CD4-positive, CD25-positive, alpha-beta regulatory T cell (primary cell): ENCODE measurements at regions not wholly inside any gene's neighbourhood (a gene's known extent, or its start where the extent isn't known, plus 50 kb on each side); places are given as distances from the start of the nearest gene placed in this dataset.
A peak's percentile ranks its signal among the peaks of the same experiment; 100 is the strongest.

Experiments
- ATAC-seq, 2 donors: fragments of 150-1000 bp; cut with Tn5 transposase; one replicate each; pipeline ENCODE4 v1.10.0; 2021; ENCODE audit warnings: low read depth in 2 of 2, moderate number of reproducible peaks in 2 of 2, moderate library complexity in 1 of 2
- DNase-seq, 3 donors: peaks; one replicate each; pipeline versions ENCODE4 v3.0.0 to v3.0.0-alpha.2; 2012 to 2022; ENCODE audit warnings: mixed read lengths in 1 of 3
- H3K27ac ChIP-seq: one replicate; pipeline ENCODE4 v1.7.0; 2013; ENCODE audit warnings: mild to moderate bottlenecking, low read length; ENCODE audit not compliant: insufficient read depth, poor library complexity, severe bottlenecking
- H3K27me3 ChIP-seq: one replicate; pipeline ENCODE4 v1.7.0; 2013; ENCODE audit warnings: low read length; ENCODE audit not compliant: control insufficient read depth, insufficient read depth
- H3K36me3 ChIP-seq: one replicate; pipeline ENCODE4 v1.7.0; 2013; ENCODE audit warnings: mild to moderate bottlenecking, low read length, moderate library complexity; ENCODE audit not compliant: control insufficient read depth, insufficient read depth
- H3K4me1 ChIP-seq: 2 replicates; pipeline ENCODE4 v1.7.0; 2013; ENCODE audit warnings: mild to moderate bottlenecking, low read length; ENCODE audit not compliant: insufficient read depth, control insufficient read depth, poor library complexity, severe bottlenecking
- H3K4me3 ChIP-seq: one replicate; pipeline ENCODE4 v1.7.0; 2013; ENCODE audit warnings: low read depth, mild to moderate bottlenecking, low read length, moderate library complexity
- H3K9me3 ChIP-seq, 2 experiments: 1 replicate in 1 of 2; 2 replicates in 1 of 2; pipeline ENCODE4 v1.7.0; 2013; ENCODE audit warnings: low read length in 2 of 2, mild to moderate bottlenecking in 1 of 2, moderate library complexity in 1 of 2; ENCODE audit not compliant: control insufficient read depth in 2 of 2
- H3K27ac Mint-ChIP-seq, 3 donors: one replicate each; pipeline ENCODE4 v1.8.0; 2020 to 2022; ENCODE audit warnings: mild to moderate bottlenecking in 3 of 3, mixed read lengths in 3 of 3, moderate library complexity in 2 of 3
- H3K27me3 Mint-ChIP-seq: one replicate; pipeline ENCODE4 v1.8.0; 2022; ENCODE audit warnings: mild to moderate bottlenecking, mixed read lengths
- H3K36me3 Mint-ChIP-seq: one replicate; pipeline ENCODE4 v1.8.0; 2020; ENCODE audit warnings: mixed read lengths
- H3K4me1 Mint-ChIP-seq, 4 donors: one replicate each; pipeline ENCODE4 v1.8.0; 2020 to 2022; ENCODE audit warnings: mixed read lengths in 4 of 4, mild to moderate bottlenecking in 1 of 4
- H3K4me3 Mint-ChIP-seq, 4 donors: one replicate each; pipeline ENCODE4 v1.8.0; 2020 to 2022; ENCODE audit warnings: mild to moderate bottlenecking in 4 of 4, mixed read lengths in 4 of 4, moderate library complexity in 3 of 4
- H3K9me3 Mint-ChIP-seq, 7 donors: one replicate each; pipeline ENCODE4 v1.8.0; 2020 to 2022; ENCODE audit warnings: mixed read lengths in 7 of 7, mild to moderate bottlenecking in 3 of 7, moderate library complexity in 2 of 7

DNA sequence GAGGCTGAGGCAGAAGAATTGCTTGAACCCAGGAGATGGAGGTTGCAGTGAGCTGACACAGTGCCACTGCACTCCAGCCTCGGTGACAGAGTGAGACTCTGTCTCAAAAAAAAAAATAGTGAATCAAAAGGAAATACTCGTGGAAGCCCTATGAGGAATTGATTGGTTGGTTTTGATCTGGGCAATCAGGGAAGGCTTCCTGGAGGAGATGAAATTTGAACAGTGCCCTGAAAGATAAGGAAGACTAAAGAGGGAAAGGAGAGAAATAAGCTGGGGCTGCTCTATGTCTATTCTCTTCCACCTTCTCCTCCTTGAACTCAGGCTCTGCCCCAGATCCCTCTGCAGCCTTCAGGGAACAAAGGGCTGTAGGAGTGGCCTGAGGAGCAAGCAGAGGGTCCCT lies 54.1 kb downstream of the IRF2BPL start:
- H3K4me1 ChIP-seq = peaks cover 10% of the 10 kb centered on the region
- H3K4me1 Mint-ChIP-seq = peaks cover 5 to 22% (median 7%) of the 10 kb centered on the region in 4 donors
- no peak overlapping the region for H3K4me3 Mint-ChIP-seq
- DNase-seq = no peak
- no peak overlapping the region for H3K27ac ChIP-seq
- no peaks in the 10 kb centered on the region for H3K36me3 ChIP-seq
- no peak for ATAC-seq
- H3K36me3 Mint-ChIP-seq = no peaks in the 10 kb centered on the region
- H3K9me3 Mint-ChIP-seq = no peaks in the 10 kb centered on the region
- H3K4me3 ChIP-seq = no peak overlapping the region
- H3K27me3 ChIP-seq = no peaks in the 10 kb centered on the region
- H3K27ac Mint-ChIP-seq = peak overlapping the region in 1 of 3 donors; percentile 79
- H3K27me3 Mint-ChIP-seq = peaks cover 4% of the 10 kb centered on the region
- H3K9me3 ChIP-seq = no peaks in the 10 kb centered on the region

DNA sequence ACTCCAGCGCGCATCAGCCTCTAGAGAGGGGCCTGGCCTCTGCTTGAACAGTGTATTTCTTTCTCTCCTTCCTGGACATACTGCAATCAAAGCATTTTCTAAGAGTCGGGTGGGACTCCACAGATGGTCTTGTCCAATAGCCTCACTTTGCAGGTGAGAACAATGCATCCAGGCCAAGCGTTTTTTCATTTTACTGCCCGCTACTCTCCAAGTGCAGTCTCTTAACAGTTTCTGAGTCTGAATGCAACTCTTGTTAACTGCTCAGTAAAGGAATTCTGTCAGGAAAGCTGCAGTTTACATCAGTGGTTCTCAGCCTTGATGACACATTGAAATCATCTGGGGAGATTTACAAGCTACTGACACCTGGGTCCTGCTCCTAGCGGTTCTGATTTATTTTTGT lies 57.0 kb downstream of the IRF2BPL start:
- H3K36me3 Mint-ChIP-seq = no peaks in the 10 kb centered on the region
- Histone ChIP-seq H3K36me3 (no peaks in the 10 kb centered on the region), H3K9me3 (no peaks in the 10 kb centered on the region), H3K27ac (no peak overlapping the region), H3K4me1 (no peaks in the 10 kb centered on the region), H3K4me3 (no peak overlapping the region), H3K27me3 (no peaks in the 10 kb centered on the region)
- DNase-seq (no peak), ATAC-seq (no peak)
- peaks cover 9% of the 10 kb centered on the region for H3K27me3 Mint-ChIP-seq
- H3K4me3 Mint-ChIP-seq = no peak overlapping the region
- H3K27ac Mint-ChIP-seq = no peak overlapping the region
- H3K4me1 Mint-ChIP-seq = peaks cover 0 to 7% (median under 1%) of the 10 kb centered on the region in 4 donors
- no peaks in the 10 kb centered on the region for H3K9me3 Mint-ChIP-seq

DNA sequence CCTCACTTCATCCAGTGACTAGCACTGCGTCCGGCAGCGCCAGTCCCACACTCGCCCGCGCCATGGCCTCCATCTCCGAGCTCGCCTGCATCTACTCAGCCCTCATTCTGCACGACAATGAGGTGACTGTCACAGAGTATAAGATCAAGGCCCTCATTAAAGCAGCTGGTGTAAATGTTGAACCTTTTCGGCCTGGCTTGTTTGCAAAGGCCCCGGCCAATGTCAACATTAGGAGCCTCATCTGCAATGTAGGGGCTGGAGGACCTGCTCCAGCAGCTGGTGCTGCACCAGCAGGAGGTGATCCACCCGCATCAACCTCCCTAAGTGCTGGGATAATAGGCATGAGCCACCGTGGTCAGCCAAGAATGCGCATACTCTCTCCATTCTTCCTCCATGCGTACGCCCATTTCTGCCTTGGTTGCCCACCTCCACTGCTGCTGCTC lies 59.9 kb downstream of the IRF2BPL start:
- peaks cover 20% of the 10 kb centered on the region for H3K4me1 ChIP-seq
- ATAC-seq (no peak), DNase-seq (no peak)
- H3K27ac Mint-ChIP-seq = no peak overlapping the region
- H3K27me3 Mint-ChIP-seq = peaks cover 27% of the 10 kb centered on the region
- peaks cover 0 to 27% (median 6%) of the 10 kb centered on the region in 4 donors for H3K4me1 Mint-ChIP-seq
- no peaks in the 10 kb centered on the region for H3K9me3 ChIP-seq
- H3K36me3 ChIP-seq = no peaks in the 10 kb centered on the region
- H3K27ac ChIP-seq = no peak overlapping the region
- H3K9me3 Mint-ChIP-seq = no peaks in the 10 kb centered on the region
- no peak overlapping the region for H3K4me3 ChIP-seq
- H3K4me3 Mint-ChIP-seq = peak overlapping the region in 1 of 4 donors; percentile 31
- H3K27me3 ChIP-seq = no peaks in the 10 kb centered on the region
- H3K36me3 Mint-ChIP-seq = no peaks in the 10 kb centered on the region

DNA sequence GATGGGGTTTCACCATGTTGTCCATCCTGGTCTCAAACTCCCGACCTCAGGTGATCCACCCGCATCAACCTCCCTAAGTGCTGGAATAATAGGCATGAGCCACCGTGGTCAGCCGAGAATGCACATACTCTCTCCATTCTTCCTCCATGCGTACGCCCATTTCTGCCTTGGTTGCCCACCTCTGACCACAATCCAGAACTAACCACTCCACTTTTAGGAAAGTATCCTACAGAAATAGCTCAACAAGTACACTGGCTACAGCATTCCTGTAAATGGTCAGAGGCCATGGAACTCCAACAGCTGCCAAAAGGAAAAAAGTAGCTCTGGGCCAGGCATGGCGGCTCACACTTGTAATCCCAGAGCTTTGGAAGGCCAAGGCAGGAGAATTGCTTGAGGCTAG lies 60.7 kb downstream of the IRF2BPL start:
- Histone ChIP-seq H3K4me1 (peaks cover 28% of the 10 kb centered on the region), H3K27me3 (no peaks in the 10 kb centered on the region), H3K27ac (no peak overlapping the region), H3K4me3 (no peak overlapping the region), H3K9me3 (no peaks in the 10 kb centered on the region), H3K36me3 (no peaks in the 10 kb centered on the region)
- ATAC-seq (no peak), DNase-seq (no peak)
- Mint-ChIP-seq H3K27ac (peak overlapping the region in 1 of 3 donors; percentile 38), H3K36me3 (no peaks in the 10 kb centered on the region), H3K9me3 (no peaks in the 10 kb centered on the region), H3K4me3 (no peak overlapping the region), H3K4me1 (peaks cover 0 to 36% (median 9%) of the 10 kb centered on the region in 4 donors), H3K27me3 (peaks cover 27% of the 10 kb centered on the region)

DNA sequence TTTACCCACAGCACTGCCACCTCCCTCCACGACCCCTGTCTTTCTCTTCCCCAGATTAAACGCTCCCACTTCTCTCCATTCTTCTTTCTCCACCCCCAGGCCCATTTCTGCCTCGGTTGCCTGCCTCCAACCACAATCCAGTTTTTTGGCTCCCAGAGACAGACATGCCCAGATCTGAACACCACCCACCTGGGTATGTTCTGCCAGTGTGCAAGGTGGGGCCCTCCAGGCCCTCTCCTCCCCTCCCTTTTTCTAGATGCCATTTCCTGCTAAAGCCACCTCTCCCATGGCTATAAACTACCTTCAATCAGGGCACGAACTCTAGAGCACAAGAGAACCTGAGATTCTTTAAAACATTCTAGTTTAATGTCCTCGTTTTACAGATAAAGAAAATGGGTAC lies 63.3 kb downstream of the IRF2BPL start:
- H3K36me3 Mint-ChIP-seq = no peaks in the 10 kb centered on the region
- peaks cover 44% of the 10 kb centered on the region for H3K4me1 ChIP-seq
- H3K4me3 Mint-ChIP-seq = peak overlapping the region; percentile 2 to 70 (median 62)
- H3K4me3 ChIP-seq = no peak overlapping the region
- H3K27ac Mint-ChIP-seq = peak overlapping the region; percentile 86 to 97 (median 91)
- no peaks in the 10 kb centered on the region for H3K9me3 ChIP-seq
- DNase-seq (peak in 1 of 3 donors; percentile 35), ATAC-seq (no peak)
- no peaks in the 10 kb centered on the region for H3K27me3 ChIP-seq
- peaks cover 46% of the 10 kb centered on the region for H3K27me3 Mint-ChIP-seq
- no peaks in the 10 kb centered on the region for H3K36me3 ChIP-seq
- peaks cover 0 to 2% (median 0%) of the 10 kb centered on the region in 7 donors for H3K9me3 Mint-ChIP-seq
- H3K4me1 Mint-ChIP-seq = peaks cover 5 to 61% (median 25%) of the 10 kb centered on the region in 4 donors
- no peak overlapping the region for H3K27ac ChIP-seq

DNA sequence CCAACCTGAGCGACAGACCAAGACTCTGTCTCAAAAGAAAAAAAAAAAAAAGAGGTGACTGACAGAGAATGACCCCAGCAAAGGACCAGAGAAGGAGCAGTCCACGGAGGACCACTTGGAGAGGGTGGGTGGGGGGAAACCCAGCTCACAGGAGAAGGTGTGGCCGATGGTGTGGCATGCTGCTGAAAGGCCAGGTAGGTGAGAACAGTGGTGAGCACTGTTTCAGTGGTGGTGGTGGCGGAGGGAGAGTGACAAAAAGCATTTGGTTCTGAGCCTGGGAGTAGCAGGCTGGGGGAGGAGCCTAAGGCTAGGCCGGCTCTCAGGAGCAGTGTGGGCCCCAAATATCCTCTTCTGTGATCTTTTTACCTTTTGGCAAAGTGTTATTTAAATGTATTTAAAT lies 63.8 kb downstream of the IRF2BPL start:
- Mint-ChIP-seq H3K27ac (peak overlapping the region in 2 of 3 donors; percentile 86 to 97), H3K9me3 (peaks cover 0 to 2% (median 0%) of the 10 kb centered on the region in 7 donors), H3K27me3 (peaks cover 46% of the 10 kb centered on the region), H3K4me3 (peak overlapping the region in 3 of 4 donors; percentile 30 to 52 (median 36)), H3K36me3 (no peaks in the 10 kb centered on the region), H3K4me1 (peaks cover 5 to 66% (median 25%) of the 10 kb centered on the region in 4 donors)
- Histone ChIP-seq H3K9me3 (no peaks in the 10 kb centered on the region), H3K4me3 (no peak overlapping the region), H3K4me1 (peaks cover 44% of the 10 kb centered on the region), H3K27ac (peak overlapping the region; percentile 1), H3K36me3 (no peaks in the 10 kb centered on the region), H3K27me3 (no peaks in the 10 kb centered on the region)
- no peak for DNase-seq
- no peak for ATAC-seq

DNA sequence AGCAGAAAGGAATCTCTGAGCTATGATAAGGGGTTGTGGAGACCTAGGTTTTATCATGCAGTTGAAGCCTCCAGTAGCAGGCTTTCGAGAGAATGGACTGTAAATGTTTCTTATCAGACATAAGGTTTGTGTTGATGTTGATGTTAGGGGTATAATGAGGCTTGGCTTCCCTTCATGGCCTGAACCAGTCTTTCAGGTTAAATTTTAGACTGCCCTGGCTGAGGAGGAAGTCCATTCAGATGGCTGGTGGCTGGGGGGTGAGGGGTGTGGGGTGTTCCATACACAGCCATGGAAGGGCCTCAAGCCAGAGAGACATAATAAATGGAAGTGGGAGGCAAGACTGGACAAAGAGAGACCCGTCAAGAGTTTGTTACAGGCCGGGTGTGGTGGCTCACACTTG lies 65.1 kb downstream of the IRF2BPL start:
- DNase-seq (no peak), ATAC-seq (no peak)
- Mint-ChIP-seq H3K27me3 (peaks cover 46% of the 10 kb centered on the region), H3K4me1 (peaks cover 5 to 77% (median 28%) of the 10 kb centered on the region in 4 donors), H3K4me3 (peak overlapping the region; percentile 31 to 87 (median 53)), H3K27ac (peak overlapping the region; percentile 82 to 97 (median 97)), H3K9me3 (peaks cover 0 to 2% (median 0%) of the 10 kb centered on the region in 7 donors), H3K36me3 (no peaks in the 10 kb centered on the region)
- Histone ChIP-seq H3K27me3 (no peaks in the 10 kb centered on the region), H3K9me3 (no peaks in the 10 kb centered on the region), H3K27ac (peak overlapping the region; percentile 90), H3K4me1 (peaks cover 48% of the 10 kb centered on the region), H3K4me3 (no peak overlapping the region), H3K36me3 (no peaks in the 10 kb centered on the region)

DNA sequence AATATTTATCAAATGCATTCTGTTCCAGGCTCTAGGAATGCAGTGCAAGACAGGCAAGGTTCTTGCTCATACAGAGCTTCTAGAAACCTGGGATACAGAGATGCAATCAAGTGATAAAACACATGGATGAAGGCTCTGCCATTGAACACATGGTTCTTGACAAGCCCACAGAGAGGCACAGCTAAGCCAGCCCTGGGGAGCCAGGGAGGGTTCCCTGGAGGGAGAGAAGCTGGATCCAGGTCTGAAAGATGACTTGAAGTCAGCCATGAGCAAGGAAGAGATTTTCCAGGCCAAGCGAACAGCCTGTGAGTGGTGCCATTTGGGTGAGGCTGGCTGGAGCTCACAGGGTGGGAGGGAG lies 66.2 kb downstream of the IRF2BPL start:
- H3K36me3 Mint-ChIP-seq = no peaks in the 10 kb centered on the region
- H3K27me3 ChIP-seq = no peaks in the 10 kb centered on the region
- peak overlapping the region; percentile 69 to 90 (median 86) for H3K4me3 Mint-ChIP-seq
- ATAC-seq (no peak), DNase-seq (no peak)
- H3K4me1 ChIP-seq = peaks cover 57% of the 10 kb centered on the region
- no peaks in the 10 kb centered on the region for H3K36me3 ChIP-seq
- peaks cover 41% of the 10 kb centered on the region for H3K27me3 Mint-ChIP-seq
- H3K27ac ChIP-seq = peak overlapping the region; percentile 90
- H3K4me3 ChIP-seq = peak overlapping the region; percentile 89
- peak overlapping the region; percentile 94 to 97 (median 97) for H3K27ac Mint-ChIP-seq
- peaks cover 0 to 2% (median 0%) of the 10 kb centered on the region in 7 donors for H3K9me3 Mint-ChIP-seq
- no peaks in the 10 kb centered on the region for H3K9me3 ChIP-seq
- H3K4me1 Mint-ChIP-seq = peaks cover 5 to 88% (median 31%) of the 10 kb centered on the region in 4 donors
